ENCODE measurements at regions not wholly inside any gene's neighbourhood (a gene's known extent, or its start where the extent isn't known, plus 50 kb on each side); places are given as distances from the start of the nearest gene placed in this dataset.

GRCh38 chr15:29636140-29636539, 186.1 kb downstream of the TJP1 start:
- no peak for TF ChIP-seq EZH2 (IDR thresholded peaks at IDR 0.05; ENCODE audit: borderline replicate concordance, low read depth, low read length, poor library complexity, severe bottlenecking)
- no peak for TF ChIP-seq CTCF (conservative IDR thresholded peaks at IDR 0.05; ENCODE audit: low read depth, low read length)
- DNase-seq (ENCODE audit: low spot score) = no peak
- H3K27ac ChIP-seq (ENCODE audit: low read depth, low read length, poor library complexity, severe bottlenecking) = no peak overlapping the region
- no peak overlapping the region for H3K4me3 ChIP-seq (ENCODE audit: low read depth, low read length, poor library complexity, severe bottlenecking)
- CTCF ChIA-PET = no interaction called here
- no peaks in the 10 kb centered on the region for H3K36me3 ChIP-seq (ENCODE audit: insufficient read depth, low read length, poor library complexity, severe bottlenecking)
- H3K4me1 ChIP-seq (ENCODE audit: insufficient read depth, low read length, poor library complexity, severe bottlenecking) = no peaks in the 10 kb centered on the region
- POLR2A ChIA-PET (ENCODE audit: low non-redundant PET) = no interaction called here
- intact Hi-C loops (cut with micrococcal nuclease; ENCODE audit: unreplicated experiment) = no loop called here
- no TSS peak for BruUV-seq (replicated peaks)
- no peaks in the 10 kb centered on the region for H3K9me3 ChIP-seq (ENCODE audit: low read depth, low read length, poor library complexity, severe bottlenecking)
- H3K27me3 ChIP-seq (replicated peaks; ENCODE audit: insufficient read depth, low read depth, low read length, poor library complexity) = peaks cover 18% of the 10 kb centered on the region

- Histone ChIP-seq H3K36me3 (ENCODE audit: insufficient read depth, low read length, poor library complexity, severe bottlenecking) (no peaks in the 10 kb centered on the region), H3K9me3 (ENCODE audit: low read depth, low read length, poor library complexity, severe bottlenecking) (no peaks in the 10 kb centered on the region), H3K4me1 (ENCODE audit: insufficient read depth, low read length, poor library complexity, severe bottlenecking) (no peaks in the 10 kb centered on the region), H3K4me3 (ENCODE audit: low read depth, low read length, poor library complexity, severe bottlenecking) (no peak overlapping the region), H3K27ac (ENCODE audit: low read depth, low read length, poor library complexity, severe bottlenecking) (no peak overlapping the region), H3K27me3 (replicated peaks; ENCODE audit: insufficient read depth, low read depth, low read length, poor library complexity) (peaks cover 16% of the 10 kb centered on the region)
- ChIA-PET CTCF (no interaction called here), POLR2A (ENCODE audit: low non-redundant PET) (no interaction called here)
- no peak for DNase-seq (ENCODE audit: low spot score)
- TF ChIP-seq EZH2 (IDR thresholded peaks at IDR 0.05; ENCODE audit: borderline replicate concordance, low read depth, low read length, poor library complexity, severe bottlenecking) = no peak
- TF ChIP-seq CTCF (conservative IDR thresholded peaks at IDR 0.05; ENCODE audit: low read depth, low read length) = no peak
- no TSS peak for BruUV-seq (replicated peaks)
- intact Hi-C loops (cut with micrococcal nuclease; ENCODE audit: unreplicated experiment) = no loop called here
Measured at GRCh38 chr15:29635513-29636098, 186.7 kb downstream of the TJP1 start.

- TF ChIP-seq CTCF (conservative IDR thresholded peaks at IDR 0.05; ENCODE audit: low read depth, low read length) (no peak), EZH2 (IDR thresholded peaks at IDR 0.05; ENCODE audit: borderline replicate concordance, low read depth, low read length, poor library complexity, severe bottlenecking) (no peak)
- Histone ChIP-seq H3K4me1 (ENCODE audit: insufficient read depth, low read length, poor library complexity, severe bottlenecking) (no peaks in the 10 kb centered on the region), H3K27me3 (replicated peaks; ENCODE audit: insufficient read depth, low read depth, low read length, poor library complexity) (peaks cover 12% of the 10 kb centered on the region), H3K4me3 (ENCODE audit: low read depth, low read length, poor library complexity, severe bottlenecking) (no peak overlapping the region), H3K9me3 (ENCODE audit: low read depth, low read length, poor library complexity, severe bottlenecking) (no peaks in the 10 kb centered on the region), H3K27ac (ENCODE audit: low read depth, low read length, poor library complexity, severe bottlenecking) (no peak overlapping the region), H3K36me3 (ENCODE audit: insufficient read depth, low read length, poor library complexity, severe bottlenecking) (no peaks in the 10 kb centered on the region)
- DNase-seq (ENCODE audit: low spot score) = no peak
- CTCF ChIA-PET = no interaction called here
- BruUV-seq (replicated peaks) = no TSS peak
- intact Hi-C loops (cut with micrococcal nuclease; ENCODE audit: unreplicated experiment) = no loop called here
- POLR2A ChIA-PET (ENCODE audit: low non-redundant PET) = no interaction called here
Measured at GRCh38 chr15:29633971-29634370, 188.3 kb downstream of the TJP1 start.

Data from A673 (cell line).